HEK293T (cell line): ENCODE measurements at regions not wholly inside any gene's neighbourhood (a gene's known extent, or its start where the extent isn't known, plus 50 kb on each side); places are given as distances from the start of the nearest gene placed in this dataset.

Experiments
- CTCF ChIA-PET: fragments of 350-600 bp; formaldehyde crosslinking; extraction: SDS; loops from one replicate; lab custom pipeline; 2021; ENCODE audit warnings: antibody characterized with exemption, inconsistent platforms; lab: Yijun Ruan, JAX
- POLR2A ChIA-PET: fragments of 350-600 bp; formaldehyde crosslinking; extraction: SDS; loops from one replicate; lab custom pipeline; 2020; ENCODE audit warnings: antibody characterized with exemption, inconsistent platforms; lab: Yijun Ruan, JAX
- DNase-seq: peaks from one replicate; pipeline ENCODE4 v3.0.0; 2012; ENCODE audit warnings: mixed read lengths; ENCODE audit errors: extremely low spot score
- ARNT ChIP-seq: fragments of 450-650 bp; IDR thresholded peaks from 2 replicates; pipeline ENCODE4 v1.6.1; 2017; ENCODE audit warnings: mild to moderate bottlenecking
- BHLHE40 ChIP-seq: fragments of 450-650 bp; IDR thresholded peaks from 2 replicates; pipeline ENCODE4 v1.6.1; 2016; ENCODE audit warnings: mild to moderate bottlenecking, moderate library complexity, borderline replicate concordance
- CTBP1 ChIP-seq: fragments of 450-650 bp; IDR thresholded peaks from 2 replicates; pipeline ENCODE4 v1.6.1; 2016; ENCODE audit warnings: borderline replicate concordance
- ELF4 ChIP-seq: fragments of 450-650 bp; IDR thresholded peaks from 2 replicates; pipeline ENCODE4 v1.6.1; 2017; ENCODE audit warnings: antibody characterized with exemption
- FOXA1 ChIP-seq: fragments of 450-650 bp; IDR thresholded peaks from 2 replicates; pipeline ENCODE4 v1.6.1; 2016; ENCODE audit warnings: mild to moderate bottlenecking
- FOXK2 ChIP-seq: fragments of 450-650 bp; IDR thresholded peaks from 2 replicates; pipeline ENCODE4 v1.6.1; 2016; ENCODE audit warnings: mild to moderate bottlenecking
- FOXM1 ChIP-seq: fragments of 450-650 bp; IDR thresholded peaks from 2 replicates; pipeline ENCODE4 v1.6.1; 2017; ENCODE audit warnings: mild to moderate bottlenecking, borderline replicate concordance
- HDGF ChIP-seq: fragments of 450-650 bp; IDR thresholded peaks from 2 replicates; pipeline ENCODE4 v1.6.1; 2017; ENCODE audit warnings: antibody characterized with exemption, borderline replicate concordance
- L3MBTL2 ChIP-seq: fragments of 450-650 bp; conservative IDR thresholded peaks from 2 replicates; pipeline ENCODE4 v1.6.1; 2016; ENCODE audit warnings: mild to moderate bottlenecking
- LEF1 ChIP-seq: fragments of 450-650 bp; IDR thresholded peaks from 2 replicates; pipeline ENCODE4 v1.6.1; 2017; ENCODE audit warnings: mild to moderate bottlenecking, borderline replicate concordance
- NFRKB ChIP-seq: fragments of 450-650 bp; IDR thresholded peaks from 2 replicates; pipeline ENCODE4 v1.6.1; 2016; ENCODE audit warnings: mild to moderate bottlenecking, moderate library complexity
- SP1 ChIP-seq: fragments of 450-650 bp; IDR thresholded peaks from 2 replicates; pipeline ENCODE4 v1.6.1; 2017
- SUZ12 ChIP-seq: fragments of 450-650 bp; IDR thresholded peaks from 2 replicates; pipeline ENCODE4 v1.6.1; 2016; ENCODE audit warnings: mild to moderate bottlenecking
- TARDBP ChIP-seq: fragments of 450-650 bp; IDR thresholded peaks from 2 replicates; pipeline ENCODE4 v1.6.1; 2016
- ZNF384 ChIP-seq: fragments of 450-650 bp; IDR thresholded peaks from 2 replicates; pipeline ENCODE4 v1.6.1; 2016
- TF ChIP-seq, protein P1 (sequence below): fragments of 450-650 bp; IDR thresholded peaks from 2 replicates; pipeline ENCODE4 v1.6.1; 2016

DNA sequence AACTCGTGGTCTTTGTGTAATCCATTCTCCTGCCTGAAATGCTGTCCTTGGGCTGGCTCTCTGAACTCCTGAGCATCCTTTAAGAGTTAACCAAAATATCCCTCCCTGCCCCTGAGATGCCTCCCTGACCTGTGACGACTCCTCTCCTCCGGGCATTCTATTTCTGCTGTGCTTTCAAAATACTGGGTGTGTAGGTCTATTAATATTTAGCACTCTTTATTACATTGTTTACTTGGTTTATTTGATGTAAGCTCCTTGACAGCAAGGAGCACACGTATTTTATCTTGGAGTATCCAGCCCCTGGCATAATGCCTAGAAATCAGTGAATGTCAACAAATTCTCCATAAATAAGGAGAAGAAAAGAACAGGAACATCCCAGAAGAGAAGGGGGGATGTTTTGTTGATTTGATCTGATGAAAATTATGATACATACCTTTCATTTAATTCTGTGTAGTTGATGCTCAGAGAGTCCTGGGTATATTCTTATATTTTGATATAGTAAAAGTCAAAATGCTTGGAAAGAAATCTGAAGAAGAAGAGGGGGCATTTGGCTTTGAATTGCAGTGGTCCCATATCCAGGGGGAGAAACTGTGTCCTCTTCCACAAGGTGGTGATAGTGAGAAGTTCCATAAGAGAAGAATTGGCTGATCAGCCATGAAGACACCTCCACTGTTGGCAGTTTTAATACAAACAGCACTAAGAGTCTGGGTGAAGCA, 107.7 kb upstream of the MPP7 start:
- peak; percentile 21 for DNase-seq
- TF ChIP-seq FOXK2 (no peak), ARNT (no peak), L3MBTL2 (no peak), LEF1 (no peak), NFRKB (no peak), TARDBP (no peak), SP1 (no peak), FOXA1 (no peak), BHLHE40 (no peak), FOXM1 (no peak), ZNF384 (no peak), HDGF (no peak)
- TF ChIP-seq, protein P1, sequence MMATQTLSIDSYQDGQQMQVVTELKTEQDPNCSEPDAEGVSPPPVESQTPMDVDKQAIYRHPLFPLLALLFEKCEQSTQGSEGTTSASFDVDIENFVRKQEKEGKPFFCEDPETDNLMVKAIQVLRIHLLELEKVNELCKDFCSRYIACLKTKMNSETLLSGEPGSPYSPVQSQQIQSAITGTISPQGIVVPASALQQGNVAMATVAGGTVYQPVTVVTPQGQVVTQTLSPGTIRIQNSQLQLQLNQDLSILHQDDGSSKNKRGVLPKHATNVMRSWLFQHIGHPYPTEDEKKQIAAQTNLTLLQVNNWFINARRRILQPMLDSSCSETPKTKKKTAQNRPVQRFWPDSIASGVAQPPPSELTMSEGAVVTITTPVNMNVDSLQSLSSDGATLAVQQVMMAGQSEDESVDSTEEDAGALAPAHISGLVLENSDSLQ: no peak
- CTCF ChIA-PET: interaction anchor here (1.1 to 1.5 kb wide), 3 partner anchors 10 to 17 kb away, joined by 3 to 6 read pairs (median 5); no protein-coding TSS in a partner anchor
- POLR2A ChIA-PET: interaction anchor here (1.0 kb wide), 1 partner anchor 122 kb away, joined by 3 read pairs; no protein-coding TSS in a partner anchor

DNA sequence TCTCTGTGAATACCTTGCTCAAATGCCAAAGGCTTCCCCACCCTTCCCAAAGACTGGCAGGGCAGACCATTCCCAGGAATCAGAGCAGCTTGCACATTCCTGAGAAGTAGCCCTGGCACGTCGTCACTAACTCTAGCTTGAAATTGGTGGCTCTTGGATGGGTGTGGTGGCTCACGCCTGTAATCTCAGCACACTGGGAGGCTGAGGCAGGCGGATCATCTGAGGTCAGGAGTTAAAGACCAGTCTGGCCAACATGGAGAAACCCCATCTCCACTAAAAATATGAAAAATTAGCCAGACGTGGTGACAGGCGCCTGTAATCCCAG, 108.2 kb upstream of the MPP7 start:
- TF ChIP-seq TARDBP (no peak), ZNF384 (no peak)
- POLR2A ChIA-PET: interaction anchor here (1.0 kb wide), 1 partner anchor 121 kb away, joined by 3 read pairs; no protein-coding TSS in a partner anchor
- DNase-seq: no peak
- CTCF ChIA-PET: no interaction called here

DNA sequence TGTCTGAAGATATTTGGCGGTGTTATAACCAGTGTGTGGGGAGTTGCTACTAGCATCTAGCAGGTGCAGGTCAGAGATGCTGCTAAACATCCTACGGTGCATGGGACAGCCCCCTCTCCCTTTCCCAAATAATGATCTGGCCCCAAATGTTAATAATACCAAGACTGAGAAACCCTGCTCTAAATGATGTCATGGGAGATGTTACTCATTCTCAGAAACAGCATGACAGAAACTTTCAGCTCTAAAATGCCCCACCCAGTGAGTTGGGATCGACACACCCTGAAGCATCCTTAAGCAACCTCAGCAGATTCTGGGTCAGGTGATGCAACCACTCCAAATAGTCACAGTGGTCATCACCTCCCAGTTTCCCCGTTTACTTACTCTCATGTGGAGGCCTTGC, 108.8 kb upstream of the MPP7 start:
- DNase-seq: no peak
- TF ChIP-seq CTBP1: no peak
- no peak for TF ChIP-seq ELF4
- TF ChIP-seq LEF1: no peak
- TF ChIP-seq FOXA1: no peak
- TF ChIP-seq NFRKB: no peak
- no peak for TF ChIP-seq SP1
- TF ChIP-seq TARDBP: no peak
- TF ChIP-seq FOXM1: no peak
- TF ChIP-seq SUZ12: no peak
- TF ChIP-seq L3MBTL2: no peak
- no peak for TF ChIP-seq ARNT
- no peak for TF ChIP-seq ZNF384
- TF ChIP-seq HDGF: no peak
- TF ChIP-seq BHLHE40: no peak
- TF ChIP-seq, protein P1: no peak
- no peak for TF ChIP-seq FOXK2
- ChIA-PET CTCF (no interaction called here), POLR2A (interaction anchor here (1.0 kb wide), 1 partner anchor 121 kb away, joined by 3 read pairs; no protein-coding TSS in a partner anchor)

DNA sequence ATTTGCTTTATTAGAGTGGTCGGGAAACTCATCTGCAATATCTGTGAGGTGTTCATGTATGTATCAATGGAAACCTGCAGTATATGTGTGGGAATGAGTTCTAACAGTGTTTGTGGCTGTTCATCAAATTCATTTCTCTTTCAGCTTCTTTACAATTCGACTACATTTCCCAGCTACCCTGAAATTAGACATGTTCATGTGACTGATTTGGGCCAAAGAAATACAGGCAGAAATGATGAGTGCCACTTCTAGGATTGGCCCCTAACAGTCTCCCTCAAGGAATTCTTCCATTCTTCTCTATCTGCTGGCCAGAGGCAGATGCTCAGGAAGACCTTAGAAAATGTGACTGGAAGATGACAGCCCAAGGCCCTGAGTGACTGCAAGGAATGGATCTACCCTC, 114.8 kb upstream of the WAC start:
- CTCF ChIA-PET: no interaction called here
- POLR2A ChIA-PET: no interaction called here
- TF ChIP-seq FOXK2: no peak
- TF ChIP-seq SUZ12: no peak
- no peak for TF ChIP-seq FOXM1
- TF ChIP-seq LEF1: no peak
- DNase-seq: no peak

DNA sequence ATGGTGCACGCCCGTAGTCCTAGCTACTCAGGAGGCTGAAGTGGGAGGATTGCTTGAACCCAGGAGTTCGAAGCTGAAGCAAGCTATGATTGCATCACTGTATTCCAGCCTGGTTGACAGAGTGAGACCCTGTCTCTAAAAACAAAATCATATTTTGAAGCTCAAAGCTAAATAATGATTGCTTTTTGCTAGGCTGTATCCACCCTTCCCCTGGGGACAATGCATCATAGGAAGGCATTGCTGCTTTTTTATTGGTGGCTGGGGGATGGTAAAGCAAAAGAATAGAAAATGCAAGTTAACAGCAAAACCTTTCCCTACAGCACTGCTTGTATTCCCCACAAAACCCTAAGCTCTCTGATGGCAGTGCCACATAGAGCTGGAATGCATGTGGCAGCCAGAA, 107.5 kb upstream of the WAC start:
- ChIA-PET CTCF (no interaction called here), POLR2A (no interaction called here)
- TF ChIP-seq LEF1 (no peak), SUZ12 (no peak)
- no peak for DNase-seq

DNA sequence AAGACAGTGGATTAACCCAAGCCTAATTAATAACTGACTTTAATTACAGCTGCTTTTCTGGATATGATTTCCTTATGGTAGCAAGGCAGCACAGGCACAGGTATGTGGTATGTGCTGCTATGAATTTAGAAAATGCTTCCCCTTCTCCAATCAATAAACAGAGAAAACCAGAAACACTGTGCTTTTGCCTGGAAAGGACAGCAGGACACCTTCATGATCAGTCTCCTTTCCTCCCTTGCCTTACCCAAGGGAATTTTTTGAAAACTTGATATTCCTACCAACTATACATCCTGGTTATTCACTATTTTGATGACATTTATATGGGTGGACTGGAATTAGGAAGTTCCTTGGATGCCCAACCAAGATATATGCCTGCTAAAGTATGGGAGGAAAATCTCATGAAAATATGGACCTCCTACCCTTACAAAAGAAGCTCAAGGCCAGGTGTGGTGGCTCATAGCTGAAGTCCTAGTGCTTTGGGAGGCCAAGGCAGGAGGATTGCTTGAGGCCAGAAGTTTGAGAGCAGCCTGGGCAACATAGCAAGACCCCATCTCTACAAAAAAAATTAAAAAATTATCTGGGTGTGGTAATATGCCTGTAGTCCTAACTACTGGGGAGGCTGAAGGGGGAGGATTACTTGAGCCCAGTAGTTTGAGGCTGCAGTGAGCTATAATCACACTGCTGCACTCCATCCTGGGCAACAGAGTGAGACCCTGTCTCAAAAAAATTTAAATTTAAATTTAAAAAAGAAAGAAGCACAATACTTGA, 106.3 kb upstream of the WAC start:
- ChIA-PET POLR2A (no interaction called here), CTCF (no interaction called here)
- DNase-seq: no peak
- TF ChIP-seq SUZ12 (no peak), FOXA1 (no peak), ARNT (no peak), SP1 (no peak), NFRKB (no peak), LEF1 (no peak), BHLHE40 (no peak), ZNF384 (no peak), ELF4 (no peak)
- TF ChIP-seq, protein P1: no peak

DNA sequence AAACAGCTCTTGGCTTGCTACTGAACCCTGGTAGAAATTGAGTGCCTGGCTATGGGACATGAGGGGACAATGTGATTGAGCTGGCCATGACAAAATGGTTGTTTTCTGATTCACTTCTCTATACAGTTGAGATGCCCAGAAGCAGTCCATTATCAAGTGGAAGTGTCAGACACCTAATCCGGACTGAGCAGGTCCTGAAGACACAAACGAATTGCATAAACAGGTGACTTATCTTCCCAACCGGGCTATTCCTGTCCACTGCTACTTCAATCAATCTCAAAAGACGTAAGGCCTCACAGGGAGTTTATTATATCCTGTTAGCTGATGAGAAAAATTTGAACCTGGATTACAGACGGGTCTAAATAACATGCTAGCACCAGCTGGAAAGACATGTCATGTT, 105.5 kb upstream of the WAC start:
- DNase-seq: no peak
- POLR2A ChIA-PET: no interaction called here
- CTCF ChIA-PET: no interaction called here
- TF ChIP-seq NFRKB: no peak
- no peak for TF ChIP-seq ELF4
- TF ChIP-seq L3MBTL2: no peak
- TF ChIP-seq TARDBP: no peak
- no peak for TF ChIP-seq HDGF
- TF ChIP-seq FOXA1: no peak
- TF ChIP-seq, protein P1: no peak
- TF ChIP-seq FOXM1: no peak
- TF ChIP-seq FOXK2: no peak
- no peak for TF ChIP-seq ARNT
- no peak for TF ChIP-seq LEF1
- TF ChIP-seq SP1: no peak
- no peak for TF ChIP-seq ZNF384
- TF ChIP-seq SUZ12: no peak
- no peak for TF ChIP-seq CTBP1
- no peak for TF ChIP-seq BHLHE40
